HG03342 (cell line): ENCODE measurements at regions not wholly inside any gene's neighbourhood (a gene's known extent, or its start where the extent isn't known, plus 50 kb on each side); places are given as distances from the start of the nearest gene placed in this dataset.
"Not testable (repeated sequence)": the region's sequence is repeated elsewhere in the genome, so short reads cannot be mapped to it uniquely, and the experiment has no call there.

Experiments used
- ATAC-seq: cut with Tn5 transposase; IDR thresholded peaks from one replicate; pipeline ENCODE4 v1.9.1; 2021; ENCODE audit warnings: mild to moderate bottlenecking, moderate library complexity; ENCODE audit not compliant: unreplicated experiment

- no peak for ATAC-seq
These were observed 617.8 kb downstream of the TRIB2 start for GRCh38 chr2:13334545-13334944.

GRCh38 chr2:13335862-13336535 lies 619.3 kb downstream of the TRIB2 start:
- no peak for ATAC-seq

DNA sequence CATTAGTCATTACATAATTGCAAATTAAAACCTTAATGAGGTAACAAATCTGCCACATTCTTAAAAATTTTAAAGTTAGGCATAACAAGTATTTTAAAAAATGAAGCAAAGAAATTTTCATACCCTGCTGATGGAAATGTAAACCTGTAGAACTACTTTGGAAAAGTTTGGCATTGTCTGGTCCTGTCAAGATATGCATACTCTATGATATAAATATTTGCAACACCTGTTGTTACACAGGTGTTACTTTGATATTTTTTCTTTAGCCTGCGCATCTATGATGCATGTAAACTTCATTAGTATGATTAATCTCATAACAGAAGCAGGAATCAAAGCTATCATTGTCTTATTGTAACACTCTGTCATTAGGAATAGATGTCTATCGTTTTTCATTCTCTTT lies 634.3 kb downstream of the TRIB2 start:
- ATAC-seq = no peak

DNA sequence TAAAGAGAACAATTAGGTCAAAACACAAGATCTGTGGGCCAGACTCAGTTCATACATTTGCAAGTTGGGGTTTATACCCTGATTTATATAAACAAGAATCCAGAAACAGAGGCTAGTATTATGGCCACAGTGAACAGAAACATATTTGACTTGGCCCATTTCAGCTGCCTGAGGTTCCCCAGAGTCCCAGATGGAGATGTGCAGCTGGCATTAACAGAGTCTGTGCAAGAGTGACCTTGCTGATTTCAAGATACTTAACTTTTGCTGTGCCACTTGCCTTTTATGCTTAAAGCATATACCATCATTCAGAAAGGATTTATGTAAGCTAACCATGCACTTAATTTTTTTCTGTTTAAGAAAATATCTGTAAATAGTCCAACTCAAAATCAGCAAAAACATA lies 636.3 kb downstream of the TRIB2 start:
- no peak for ATAC-seq

GRCh38 chr2:13354031-13354430 lies 637.3 kb downstream of the TRIB2 start:
- no peak for ATAC-seq

DNA sequence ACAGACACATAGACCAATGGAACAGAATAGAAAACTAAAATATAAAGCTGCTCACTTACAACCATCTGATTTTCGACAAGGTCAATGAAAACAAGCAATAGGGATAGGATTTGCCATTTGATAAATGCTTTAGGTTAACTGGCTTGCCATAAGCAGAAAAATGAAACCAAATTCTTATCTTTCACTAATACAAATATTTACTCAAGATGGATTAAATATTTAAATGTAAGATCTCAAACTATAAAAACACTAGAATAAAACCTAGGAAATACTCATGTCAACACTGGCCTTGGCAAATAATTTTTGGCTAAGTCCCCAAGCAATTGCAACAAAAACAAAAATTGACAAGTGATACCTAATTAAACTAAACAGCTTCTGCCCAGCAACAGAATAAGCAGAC lies 665.2 kb downstream of the TRIB2 start:
- not testable (repeated sequence) for ATAC-seq

DNA sequence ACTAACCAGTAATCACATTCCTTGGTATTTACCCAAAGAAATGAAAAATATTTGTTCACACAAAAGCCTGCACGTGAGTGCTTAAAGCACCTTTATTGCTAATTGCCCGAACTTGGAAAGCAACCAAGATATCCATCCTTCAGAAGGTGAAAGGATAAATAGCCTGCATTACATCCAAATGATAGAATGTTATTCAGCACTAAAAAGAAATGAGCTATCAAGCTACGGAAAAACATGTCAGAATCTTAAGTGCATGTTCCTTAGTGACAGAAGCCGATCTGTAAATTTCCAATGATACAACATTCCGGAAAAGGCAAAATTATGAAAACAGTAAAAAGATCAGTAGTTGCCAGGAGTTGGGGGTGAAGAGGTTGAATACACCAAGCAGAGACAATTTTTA lies 672.4 kb downstream of the TRIB2 start:
- ATAC-seq = not testable (repeated sequence)

GRCh38 chr2:13390676-13391075 lies 673.9 kb downstream of the TRIB2 start:
- no peak for ATAC-seq

DNA sequence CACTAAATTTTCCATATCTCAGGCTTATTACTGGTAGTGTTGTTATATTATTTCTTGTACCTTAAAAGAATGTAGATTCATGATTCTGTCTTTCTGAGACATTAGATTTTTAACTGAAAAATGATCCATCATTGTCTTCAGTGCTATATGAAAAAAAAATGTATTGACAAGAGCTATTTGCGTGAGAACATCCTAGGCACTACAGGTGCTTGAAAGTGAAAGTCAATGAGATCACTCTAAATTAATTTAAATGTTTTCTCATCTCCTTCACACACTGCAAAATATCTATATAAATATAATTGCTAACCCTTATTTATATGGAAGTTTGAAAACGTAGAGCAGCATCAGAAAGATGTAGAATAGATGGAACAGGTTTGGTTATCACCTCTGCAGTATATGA lies 684.6 kb downstream of the TRIB2 start:
- no peak for ATAC-seq

GRCh38 chr2:13413989-13414388 lies 697.3 kb downstream of the TRIB2 start:
- ATAC-seq = no peak

DNA sequence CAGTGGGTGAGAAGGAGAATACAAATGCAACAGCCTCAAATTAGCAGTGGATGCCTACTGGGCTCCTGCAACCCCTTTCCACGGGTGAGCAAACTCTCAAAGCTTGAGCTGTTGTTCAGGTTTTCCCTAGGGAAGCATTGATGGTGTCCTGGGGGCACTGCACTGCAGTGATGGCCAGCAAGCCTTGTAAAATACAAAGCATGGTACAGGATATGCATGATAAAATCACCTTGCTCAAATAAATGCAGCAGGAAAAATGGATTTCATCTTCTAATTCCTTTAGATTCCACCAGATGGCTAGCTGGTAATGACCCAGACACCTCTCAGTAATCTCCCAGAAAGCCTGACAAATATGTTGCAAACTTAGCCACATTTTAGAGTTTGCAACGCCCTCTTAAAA lies 698.2 kb downstream of the TRIB2 start:
- ATAC-seq = no peak

DNA sequence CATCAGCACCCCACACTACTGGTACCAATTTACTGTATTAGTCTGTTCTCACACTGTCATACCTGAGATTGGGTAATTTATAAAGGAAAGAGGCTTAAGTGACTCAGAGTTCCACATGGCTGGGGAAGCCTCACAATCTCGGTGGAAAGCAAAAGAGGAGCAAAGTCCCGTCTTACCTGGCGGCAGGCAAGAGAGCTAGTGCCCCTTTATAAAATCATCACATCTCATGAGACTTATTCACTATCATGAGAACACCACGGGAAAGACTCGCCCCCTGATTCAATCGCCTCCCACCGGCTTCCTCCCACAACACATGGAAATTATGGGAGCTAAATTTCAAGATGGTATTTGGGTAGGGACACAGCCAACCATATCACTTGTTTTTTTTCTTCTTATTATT lies 717.2 kb downstream of the TRIB2 start:
- ATAC-seq = no peak

- ATAC-seq = not testable (repeated sequence)
These were observed 727.0 kb downstream of the TRIB2 start for GRCh38 chr2:13443554-13444261.

DNA sequence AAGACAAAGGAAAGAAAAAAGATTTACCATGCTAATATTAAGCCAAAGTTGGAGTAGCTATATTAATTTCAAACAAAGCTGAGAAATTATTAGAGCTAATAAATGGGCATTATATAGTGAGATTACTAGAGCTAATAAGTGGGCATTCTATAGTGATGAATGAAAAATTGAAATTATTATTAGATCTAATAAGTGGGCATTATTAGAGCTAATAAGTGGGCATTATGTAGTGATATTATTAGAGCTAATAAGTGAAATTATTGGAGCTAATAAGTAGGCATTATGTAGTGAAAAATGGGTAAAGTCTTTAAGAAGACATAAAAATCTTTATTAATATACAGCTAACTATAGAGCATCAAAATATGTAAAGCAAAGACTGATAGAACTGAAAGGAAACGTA lies 745.7 kb downstream of the TRIB2 start:
- no peak for ATAC-seq

- ATAC-seq = no peak
These were observed 749.3 kb downstream of the TRIB2 start for GRCh38 chr2:13466076-13466475.

DNA sequence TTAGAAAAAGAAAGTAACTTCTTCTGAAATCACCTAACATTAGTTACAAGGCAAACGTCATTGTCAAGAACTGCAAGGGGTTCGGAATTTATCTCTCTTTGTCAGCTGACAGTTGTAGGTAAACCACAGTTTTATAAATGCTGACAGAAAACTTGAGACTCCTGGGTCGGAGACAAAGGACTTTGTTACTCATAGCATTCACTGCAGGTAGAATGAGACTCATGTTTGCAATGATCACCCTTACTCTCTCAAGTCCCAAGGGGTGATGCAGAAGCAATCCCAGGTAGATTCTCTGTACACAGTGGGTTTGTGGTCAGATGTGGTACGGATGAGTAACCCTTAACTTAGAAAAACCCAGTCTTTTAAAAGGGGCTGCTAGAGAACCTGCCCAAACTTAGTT lies 757.8 kb downstream of the TRIB2 start:
- peak; percentile 76 for ATAC-seq

- ATAC-seq = peak; percentile 85
These were observed 763.3 kb downstream of the TRIB2 start for GRCh38 chr2:13480057-13480456.

DNA sequence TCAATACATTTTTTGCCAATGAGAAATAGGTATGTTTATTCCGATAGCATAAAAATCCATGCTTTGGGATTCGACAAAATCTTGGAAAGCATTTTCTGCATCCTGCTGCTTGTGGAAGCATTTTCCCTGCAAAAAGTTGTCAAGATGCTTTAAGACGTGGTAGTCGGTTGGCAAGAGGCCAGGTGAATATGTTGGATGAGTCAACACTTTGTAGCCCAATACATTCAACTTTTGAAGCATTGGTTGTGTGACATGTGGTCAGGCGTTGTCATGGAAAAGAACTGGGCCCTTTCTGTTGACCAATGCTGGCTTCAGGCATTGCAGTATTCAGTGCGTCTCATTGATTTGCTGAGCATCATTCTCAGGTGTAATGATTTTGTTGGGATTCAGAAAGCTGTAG lies 764.5 kb downstream of the TRIB2 start:
- ATAC-seq = no peak

DNA sequence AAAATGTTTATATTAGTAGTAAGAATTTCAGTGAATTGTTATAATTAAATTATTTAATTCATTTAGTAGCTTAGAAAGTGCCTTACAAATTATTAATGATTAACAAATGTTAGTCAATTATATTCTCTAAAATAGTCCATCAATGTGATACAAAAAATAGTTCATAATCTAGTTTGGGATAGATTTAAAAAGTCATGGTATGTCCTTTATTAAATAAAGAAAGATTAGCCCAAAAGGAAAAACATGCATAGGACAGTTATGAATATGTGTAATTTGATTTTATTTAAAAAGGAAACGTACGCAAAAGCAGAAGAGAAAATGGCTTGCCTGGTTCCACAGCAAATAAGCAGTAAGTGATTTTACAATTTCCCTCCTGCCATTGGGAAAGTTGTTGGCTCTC lies 768.5 kb downstream of the TRIB2 start:
- ATAC-seq = no peak

GRCh38 chr2:13488965-13489364 lies 772.2 kb downstream of the TRIB2 start:
- ATAC-seq = no peak

GRCh38 chr2:13492262-13492661 lies 775.5 kb downstream of the TRIB2 start:
- ATAC-seq = no peak

DNA sequence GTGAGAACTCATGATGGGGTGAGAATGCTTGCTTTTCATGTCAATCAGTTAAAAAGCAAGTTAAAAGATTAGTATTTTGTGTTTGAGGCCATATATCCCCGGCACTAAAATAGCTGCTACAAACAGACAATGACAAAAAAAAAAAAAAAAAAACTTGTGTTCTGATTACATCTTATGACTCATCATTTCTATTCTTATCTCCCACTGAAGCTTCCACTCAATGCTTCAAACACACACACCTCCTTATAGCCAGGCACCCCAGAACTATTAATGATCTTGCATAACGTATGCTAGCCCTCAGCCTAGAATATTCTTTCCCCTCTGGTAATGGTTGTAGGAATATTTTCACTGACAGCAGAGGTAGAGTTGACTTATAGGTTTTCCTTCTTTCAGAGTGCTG lies 778.3 kb downstream of the TRIB2 start:
- no peak for ATAC-seq

DNA sequence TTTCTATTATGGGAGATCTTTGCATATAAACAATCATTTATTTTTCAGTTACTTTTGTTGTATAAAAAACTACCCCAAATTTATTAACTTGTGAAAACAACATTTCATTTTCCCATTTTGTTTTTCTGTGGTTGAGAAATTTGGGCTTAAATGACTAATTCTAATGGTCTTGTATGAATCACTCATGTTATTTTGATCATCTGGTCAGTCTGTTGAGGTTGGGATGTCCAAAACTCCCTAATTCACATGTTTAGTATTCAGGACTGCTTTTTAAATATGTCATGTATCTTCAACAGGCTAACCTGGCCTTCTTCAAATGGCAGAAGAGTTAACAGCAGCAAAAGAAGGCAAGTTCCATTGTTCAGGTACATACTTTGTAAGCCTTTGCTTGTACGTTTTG lies 788.1 kb downstream of the TRIB2 start:
- ATAC-seq = peak; percentile 79
